ENCODE measurements at regions not wholly inside any gene's neighbourhood (a gene's known extent, or its start where the extent isn't known, plus 50 kb on each side); places are given as distances from the start of the nearest gene placed in this dataset.

DNA sequence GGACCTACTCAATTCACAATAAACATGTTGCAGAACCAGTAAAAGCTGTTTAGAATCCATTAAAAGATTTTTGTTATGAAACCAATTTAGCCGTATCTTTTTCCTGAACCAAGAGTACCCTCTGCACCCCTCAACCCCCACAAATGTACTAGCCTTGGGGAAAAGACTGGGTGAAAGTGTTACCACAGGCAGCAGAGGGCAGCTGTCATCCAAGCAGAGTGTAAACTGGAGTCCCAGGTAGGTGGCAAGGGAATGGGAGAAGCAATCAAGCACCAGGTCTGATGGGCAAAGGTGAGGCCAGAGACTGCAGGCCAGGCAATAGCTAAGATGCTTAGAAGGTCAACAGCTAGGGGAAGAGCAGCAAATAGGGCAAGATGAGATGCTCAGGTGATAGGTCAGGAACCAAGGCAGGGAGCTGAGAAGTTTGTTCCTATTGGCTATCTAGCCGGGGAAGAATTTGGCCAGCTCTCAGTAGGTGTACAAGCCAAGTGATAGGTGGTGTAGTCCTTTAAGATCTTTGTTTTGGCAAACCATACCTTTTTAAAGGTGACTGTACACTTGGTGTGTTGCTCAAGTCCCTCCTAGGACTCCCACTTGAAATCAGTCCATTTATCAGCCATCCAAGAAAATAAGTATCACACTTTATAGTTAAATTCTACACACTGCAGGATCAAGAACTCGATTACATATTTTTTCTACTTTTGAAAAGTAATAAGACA is 77.8 kb upstream of the CCDC112 start:
- DNase-seq (ENCODE audit: low spot score), result no peak

DNA sequence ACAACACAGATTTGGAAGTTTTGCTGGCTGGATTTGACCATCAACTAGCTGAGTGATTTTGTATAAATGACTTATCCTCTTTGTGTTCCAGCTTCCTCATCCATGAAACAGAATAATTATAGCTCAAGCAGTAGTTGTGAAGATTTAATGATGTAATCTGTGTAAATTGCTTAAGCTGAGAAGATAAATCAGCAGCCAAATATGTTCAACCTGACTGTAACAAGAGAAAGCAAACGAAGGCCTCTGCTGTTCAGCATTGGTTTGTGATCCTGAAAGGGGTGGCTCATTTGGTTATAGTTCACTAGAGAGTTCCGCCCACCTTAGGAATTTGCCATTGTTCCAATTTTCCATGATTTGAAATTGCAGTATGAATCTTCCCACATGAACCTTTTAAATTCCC is 75.7 kb upstream of the CCDC112 start:
- no peak for DNase-seq (ENCODE audit: low spot score)

DNA sequence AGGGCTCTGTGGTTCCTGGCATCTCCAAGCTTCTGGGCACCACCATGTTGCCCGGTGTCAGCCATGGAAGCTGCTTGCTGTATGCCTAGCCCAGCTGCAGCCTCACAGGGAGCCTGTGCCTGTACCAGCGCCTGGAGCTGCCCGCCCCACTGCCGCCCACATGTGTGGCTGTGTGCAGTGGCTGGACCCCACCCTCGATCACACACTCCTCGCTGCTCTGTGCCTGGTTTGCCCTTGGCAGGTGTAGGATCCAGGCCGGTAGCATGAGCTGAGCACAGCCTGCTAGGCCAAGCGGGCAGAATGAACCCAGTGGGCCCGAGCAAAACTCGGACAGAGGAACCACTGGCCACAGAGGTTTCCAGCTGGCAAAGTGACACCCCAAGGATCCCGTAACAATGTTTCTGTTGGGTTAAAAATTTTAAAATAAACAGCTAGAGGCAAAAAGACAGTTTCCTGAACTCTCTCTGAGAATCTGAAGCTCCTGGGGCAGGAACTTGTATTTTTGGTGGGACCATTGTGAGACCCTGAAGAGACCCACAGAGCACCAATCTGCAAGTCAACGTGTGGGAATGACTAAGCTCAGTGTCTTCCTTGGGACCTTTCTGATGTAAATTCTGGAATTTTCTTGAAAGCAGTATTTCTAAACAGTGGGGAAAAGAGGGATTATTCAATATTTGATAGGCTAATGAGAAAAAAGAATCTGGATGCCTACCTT is 73.1 kb upstream of the CCDC112 start:
- DNase-seq (ENCODE audit: low spot score), result no peak

DNA sequence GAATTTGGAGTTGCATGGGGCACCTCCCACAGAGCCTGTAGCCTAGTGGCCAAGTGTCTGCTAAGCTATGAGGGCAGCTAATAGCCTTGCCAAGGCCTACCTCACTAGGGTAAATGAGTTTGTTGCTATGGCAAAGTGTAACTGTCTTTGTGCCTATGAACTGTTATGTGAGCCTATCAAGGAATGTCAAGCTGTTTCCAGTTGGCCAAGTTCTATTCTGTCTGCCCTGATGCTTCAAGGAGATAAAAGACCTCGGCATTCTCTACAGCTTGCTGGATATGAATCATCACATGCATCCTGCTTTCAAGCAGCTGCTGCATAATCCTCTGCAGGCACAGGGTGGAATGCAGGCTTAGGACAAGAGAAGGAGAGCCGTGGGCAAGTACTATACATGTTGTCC is 69.8 kb upstream of the CCDC112 start:
- peak; percentile 88 for DNase-seq (ENCODE audit: low spot score)

DNA sequence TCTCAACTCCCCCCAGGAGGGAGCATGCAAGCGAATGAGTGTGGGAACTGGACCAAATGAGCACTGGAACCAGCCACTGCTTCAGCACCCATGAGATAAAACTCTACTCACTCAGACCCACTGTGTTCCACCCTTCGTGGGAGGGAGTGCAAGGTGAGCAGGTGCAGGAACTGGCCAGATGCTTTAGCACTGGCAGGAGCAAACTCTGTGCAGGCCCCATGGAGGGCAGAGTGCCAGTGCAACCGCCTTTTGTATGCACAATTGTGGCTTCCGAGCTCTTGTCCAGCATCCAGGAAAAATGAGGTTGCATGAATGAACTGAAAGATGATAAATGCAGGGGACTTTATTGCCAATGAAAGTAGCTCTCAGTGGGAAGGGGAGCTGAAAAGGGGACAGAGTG is 67.4 kb upstream of the CCDC112 start:
- no peak for DNase-seq (ENCODE audit: low spot score)

DNA sequence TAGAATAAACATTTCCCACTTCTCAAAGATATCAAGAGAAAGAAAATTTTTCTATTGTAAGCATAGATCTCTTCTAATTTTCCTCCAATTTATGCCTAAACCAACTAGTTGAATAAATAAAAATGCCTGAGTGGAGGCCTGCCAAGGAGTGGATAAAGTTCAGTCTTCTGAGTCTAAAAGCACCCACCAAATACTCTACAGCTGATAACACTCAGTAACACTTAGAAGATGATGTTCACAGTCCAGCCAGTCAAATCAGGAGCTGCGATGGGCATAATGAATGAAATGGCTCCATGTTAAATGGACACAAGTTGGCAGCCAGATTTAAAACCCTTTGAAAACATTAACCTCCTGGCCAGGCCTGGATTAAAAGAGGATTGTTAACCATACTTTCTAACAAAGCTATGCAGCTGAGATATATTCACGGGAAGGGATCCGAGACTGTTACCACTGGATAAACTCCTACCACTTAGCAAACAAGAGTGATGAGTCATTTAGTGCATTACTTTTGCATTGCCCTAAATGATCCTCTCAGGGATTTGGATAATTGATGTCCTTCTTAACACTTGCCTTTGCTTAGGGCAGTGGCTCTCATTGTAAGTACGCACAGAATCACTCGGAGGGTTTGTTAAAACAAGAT is 63.7 kb upstream of the CCDC112 start:
- no peak for DNase-seq (ENCODE audit: low spot score)

DNA sequence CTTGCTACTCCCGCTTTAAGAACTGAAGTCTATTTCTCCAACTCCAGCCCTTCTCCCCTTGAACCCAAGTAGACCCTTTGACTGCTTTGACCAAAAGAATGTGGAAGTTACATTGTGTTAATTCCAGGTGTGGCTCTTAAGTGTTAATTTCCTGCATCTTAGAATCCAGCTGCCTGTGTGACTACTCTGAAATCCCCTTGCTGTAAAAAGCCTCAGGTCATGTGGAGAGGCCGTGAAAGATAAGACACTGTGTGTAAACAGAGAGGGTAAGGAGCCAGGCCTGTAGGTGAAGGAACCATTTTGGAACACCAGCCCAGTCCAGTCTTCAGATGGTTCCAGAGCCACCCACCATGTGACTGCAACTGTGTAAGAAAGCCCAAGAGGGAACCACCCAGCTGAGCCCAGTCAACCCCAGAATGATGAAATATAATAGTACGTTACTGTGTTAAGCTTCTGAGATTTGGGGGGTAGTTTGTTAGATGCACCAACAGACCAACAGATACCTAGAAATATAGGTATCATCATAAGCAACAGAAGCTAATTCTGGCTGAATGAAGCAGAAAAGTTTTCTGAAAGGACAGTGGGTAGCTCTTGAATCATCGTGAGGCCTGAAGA is 59.4 kb upstream of the CCDC112 start:
- no peak for DNase-seq (ENCODE audit: low spot score)

DNA sequence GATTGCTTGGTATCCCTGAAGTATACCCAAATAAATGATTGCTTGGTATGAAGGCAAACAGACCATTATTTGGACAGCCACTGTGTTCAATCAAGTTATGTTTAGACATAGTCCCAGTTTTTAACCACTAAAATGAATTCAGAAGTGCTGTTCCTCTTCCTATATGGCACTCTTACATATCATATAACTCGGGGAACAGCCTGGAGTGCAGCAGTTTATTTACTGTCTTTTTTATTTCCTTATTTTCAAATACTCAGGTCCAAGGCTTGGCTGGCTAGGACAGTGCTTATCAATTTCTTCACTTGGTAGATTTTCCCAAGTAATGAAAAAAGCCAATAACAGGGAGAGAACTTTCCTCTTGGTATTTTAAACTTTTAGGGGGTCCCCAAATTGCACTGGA is 58.6 kb upstream of the CCDC112 start:
- no peak for DNase-seq (ENCODE audit: low spot score)

DNA sequence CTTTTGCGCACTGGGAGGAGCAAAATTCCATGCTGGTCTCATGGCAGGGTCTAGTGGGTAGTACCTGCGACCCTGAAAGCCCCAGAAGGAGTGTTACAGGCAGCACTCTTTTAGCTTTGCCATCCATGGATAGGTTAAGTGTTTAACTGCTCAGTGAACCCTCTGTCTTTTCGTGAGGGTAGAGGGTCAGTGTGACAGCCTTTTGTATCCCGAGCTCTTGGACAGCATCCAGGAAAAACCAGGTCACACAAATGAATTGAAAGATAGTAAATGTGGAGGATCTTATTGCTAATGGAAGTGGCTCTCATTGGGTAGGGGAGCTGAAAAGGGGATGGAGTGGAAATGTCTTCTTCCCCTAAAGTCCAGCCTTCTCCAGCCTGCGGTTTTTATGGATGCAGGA is 57.8 kb upstream of the CCDC112 start:
- DNase-seq (ENCODE audit: low spot score), result no peak

DNA sequence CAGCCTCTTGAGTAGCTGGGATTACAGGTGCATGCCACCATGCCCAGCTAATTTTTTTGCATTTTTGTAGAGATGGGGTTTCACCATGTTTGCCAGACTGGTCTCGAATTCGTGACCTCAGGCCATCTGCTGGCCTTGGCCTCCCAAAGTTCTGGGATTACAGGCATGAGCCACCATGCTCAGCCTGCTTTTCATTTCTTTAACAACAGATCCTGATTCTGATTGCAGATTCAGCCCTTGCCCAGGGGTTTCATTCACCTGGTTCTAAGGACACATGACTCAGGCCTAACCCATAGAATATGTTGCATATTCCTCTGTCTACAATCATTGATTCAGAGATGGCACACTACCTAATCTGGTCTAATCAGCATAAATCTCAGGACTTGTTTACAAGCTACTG is 56.1 kb upstream of the CCDC112 start:
- DNase-seq (ENCODE audit: low spot score), result no peak

DNA sequence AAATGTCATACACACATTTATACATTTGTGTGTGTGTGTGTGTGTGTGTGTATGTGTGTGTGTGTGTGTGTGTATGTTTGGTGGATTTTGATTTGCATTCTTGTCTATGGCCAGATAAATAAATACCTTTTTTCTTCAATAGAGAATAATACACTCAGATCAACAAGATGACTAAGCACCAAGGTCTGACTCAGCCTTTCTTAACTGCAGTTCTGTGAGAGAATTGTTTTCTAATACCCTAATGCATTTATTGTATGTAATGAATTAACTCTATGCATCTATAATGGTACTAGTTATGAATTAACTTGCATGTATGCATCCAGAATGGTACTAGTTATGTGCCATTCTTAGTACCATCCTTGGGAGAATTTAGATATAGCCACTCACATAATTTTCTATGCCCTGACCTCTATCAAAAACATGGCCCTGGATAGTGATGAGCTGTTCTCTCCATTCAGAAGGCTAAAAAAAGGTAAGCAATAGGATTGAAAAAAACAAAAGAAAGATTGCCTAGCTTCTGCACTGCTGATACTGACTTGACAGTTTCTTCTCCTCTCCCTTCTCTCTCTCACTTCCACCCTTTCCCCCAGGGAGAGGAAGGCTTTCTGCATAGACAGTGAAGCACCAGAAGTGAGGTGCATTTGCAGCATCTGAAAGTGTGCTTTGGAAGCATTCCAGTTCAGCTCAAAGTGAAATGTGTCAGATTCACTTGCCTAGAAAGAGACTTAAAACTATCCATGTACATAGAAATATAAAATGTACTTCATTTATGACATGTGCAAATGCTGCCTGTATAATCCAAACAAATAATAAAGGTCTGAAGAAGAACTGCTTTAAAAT is 55.1 kb upstream of the CCDC112 start:
- no peak for DNase-seq (ENCODE audit: low spot score)

DNA sequence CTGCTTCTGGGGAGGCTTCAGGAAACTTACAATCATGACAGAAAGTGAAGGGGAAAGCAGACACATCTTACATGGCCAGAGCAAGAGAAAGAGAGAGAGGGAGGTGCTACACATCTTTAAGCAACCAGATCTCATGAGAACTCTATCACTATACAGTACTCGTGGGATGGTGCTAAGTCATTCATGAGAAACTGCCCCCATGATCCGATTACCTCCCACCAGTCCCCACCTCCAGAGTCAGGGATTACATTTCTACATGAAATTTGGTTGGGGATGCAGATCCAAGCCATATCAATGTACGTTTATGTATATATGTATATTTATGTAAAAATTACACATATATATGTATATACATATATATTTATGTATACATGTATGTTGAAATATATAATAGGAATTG is 54.4 kb upstream of the CCDC112 start:
- DNase-seq (ENCODE audit: low spot score), result no peak

DNA sequence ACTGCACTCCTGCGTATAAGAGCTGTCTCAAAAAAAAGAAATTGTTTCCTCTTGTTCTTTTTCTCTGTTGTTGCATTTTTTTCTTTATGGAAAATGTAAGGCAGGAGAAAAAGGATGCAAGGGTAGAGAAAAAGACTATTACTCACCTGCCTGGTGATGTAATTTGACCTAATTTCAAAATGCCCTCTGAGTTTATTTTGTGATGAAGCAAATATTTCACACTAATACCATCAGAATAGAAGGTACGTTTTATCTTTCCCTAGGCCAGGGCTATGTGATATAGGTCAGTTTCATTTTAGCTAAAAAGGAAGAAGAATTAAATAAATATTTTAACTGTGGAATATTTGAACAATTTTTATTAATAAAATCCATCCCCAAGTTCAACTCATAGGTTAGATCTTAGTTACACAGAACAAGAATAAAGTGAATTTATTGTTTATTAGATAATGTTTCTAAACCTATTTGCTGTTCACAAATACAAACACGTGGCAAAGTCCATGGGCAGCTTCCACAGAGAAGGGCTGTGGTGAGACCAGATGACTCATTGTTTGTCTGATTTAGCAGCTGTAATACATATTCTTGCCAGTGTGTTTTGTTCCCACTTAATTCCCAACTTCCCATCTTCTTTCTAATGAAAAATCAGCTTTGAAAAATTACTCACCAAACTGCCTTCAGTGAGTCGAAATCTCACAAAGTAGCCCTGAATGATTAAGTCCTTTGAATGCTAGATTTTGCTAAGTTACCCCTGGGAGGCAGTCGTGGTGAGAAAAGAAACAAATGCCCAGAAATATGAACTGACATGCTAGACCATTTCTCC is 52.8 kb upstream of the CCDC112 start:
- DNase-seq (ENCODE audit: low spot score), result peak; percentile 56

DNA sequence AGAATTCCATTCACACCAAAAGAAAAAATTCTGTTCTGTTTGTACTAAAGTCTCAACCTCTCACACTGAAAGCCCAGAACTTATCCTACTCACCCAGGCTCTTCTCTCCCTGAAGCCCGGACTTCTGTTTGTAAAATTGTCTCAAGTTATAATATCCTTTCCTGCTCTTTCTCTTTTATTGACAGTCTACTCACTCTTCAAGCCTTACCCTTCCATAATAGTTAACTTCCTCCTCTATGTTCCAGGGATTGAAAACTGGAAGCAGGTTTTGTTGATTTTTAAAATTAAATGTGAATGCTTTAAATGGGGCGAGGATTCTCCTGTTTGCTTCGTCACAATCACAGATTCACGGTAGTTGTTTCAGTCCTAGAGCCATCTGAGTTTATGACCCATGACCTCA is 51.7 kb upstream of the CCDC112 start:
- no peak for DNase-seq (ENCODE audit: low spot score)

Data from hepatic stellate cell (primary cell).